ENCODE measurements at regions not wholly inside any gene's neighbourhood (a gene's known extent, or its start where the extent isn't known, plus 50 kb on each side); places are given as distances from the start of the nearest gene placed in this dataset.

GRCh38 chr3:178381555-178381954, 154.7 kb upstream of the KCNMB2 start:
- H3K9me2 ChIP-seq (replicated peaks; ENCODE audit: low read depth, low read length) = no peaks in the 10 kb centered on the region
- no peaks in the 10 kb centered on the region for H3K36me3 ChIP-seq (ENCODE audit: insufficient read depth, low read length)
- TF ChIP-seq EZH2phosphoT487 (IDR thresholded peaks at IDR 0.05; ENCODE audit: borderline replicate concordance) = no peak
- TF ChIP-seq, protein P1, sequence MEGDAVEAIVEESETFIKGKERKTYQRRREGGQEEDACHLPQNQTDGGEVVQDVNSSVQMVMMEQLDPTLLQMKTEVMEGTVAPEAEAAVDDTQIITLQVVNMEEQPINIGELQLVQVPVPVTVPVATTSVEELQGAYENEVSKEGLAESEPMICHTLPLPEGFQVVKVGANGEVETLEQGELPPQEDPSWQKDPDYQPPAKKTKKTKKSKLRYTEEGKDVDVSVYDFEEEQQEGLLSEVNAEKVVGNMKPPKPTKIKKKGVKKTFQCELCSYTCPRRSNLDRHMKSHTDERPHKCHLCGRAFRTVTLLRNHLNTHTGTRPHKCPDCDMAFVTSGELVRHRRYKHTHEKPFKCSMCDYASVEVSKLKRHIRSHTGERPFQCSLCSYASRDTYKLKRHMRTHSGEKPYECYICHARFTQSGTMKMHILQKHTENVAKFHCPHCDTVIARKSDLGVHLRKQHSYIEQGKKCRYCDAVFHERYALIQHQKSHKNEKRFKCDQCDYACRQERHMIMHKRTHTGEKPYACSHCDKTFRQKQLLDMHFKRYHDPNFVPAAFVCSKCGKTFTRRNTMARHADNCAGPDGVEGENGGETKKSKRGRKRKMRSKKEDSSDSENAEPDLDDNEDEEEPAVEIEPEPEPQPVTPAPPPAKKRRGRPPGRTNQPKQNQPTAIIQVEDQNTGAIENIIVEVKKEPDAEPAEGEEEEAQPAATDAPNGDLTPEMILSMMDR (conservative IDR thresholded peaks at IDR 0.05; ENCODE audit: low read length) = no peak
- H4K20me1 ChIP-seq (ENCODE audit: insufficient read depth, low read length, poor library complexity, severe bottlenecking) = no peaks in the 10 kb centered on the region
- no peak overlapping the region for H2AFZ ChIP-seq (ENCODE audit: low read length)
- no peak overlapping the region for H3K4me2 ChIP-seq (ENCODE audit: low read depth, low read length, poor library complexity, severe bottlenecking)
- no peak overlapping the region for H3K9ac ChIP-seq (ENCODE audit: low read depth, low read length, poor library complexity, severe bottlenecking)
- no peaks in the 10 kb centered on the region for H3K79me2 ChIP-seq (ENCODE audit: insufficient read depth, low read length)
- H3K4me1 ChIP-seq (ENCODE audit: insufficient read depth, low read length, poor library complexity, severe bottlenecking) = peaks cover 5% of the 10 kb centered on the region
- no peaks in the 10 kb centered on the region for H3K9me3 ChIP-seq (ENCODE audit: insufficient read depth, low read depth, low read length)
- no peak overlapping the region for H3K4me3 ChIP-seq (ENCODE audit: low read length, poor library complexity, severe bottlenecking)
- no peaks in the 10 kb centered on the region for H3F3A ChIP-seq (ENCODE audit: low read depth)
- H3K27me3 ChIP-seq (ENCODE audit: insufficient read depth, low read length, poor library complexity, severe bottlenecking) = no peaks in the 10 kb centered on the region

DNA sequence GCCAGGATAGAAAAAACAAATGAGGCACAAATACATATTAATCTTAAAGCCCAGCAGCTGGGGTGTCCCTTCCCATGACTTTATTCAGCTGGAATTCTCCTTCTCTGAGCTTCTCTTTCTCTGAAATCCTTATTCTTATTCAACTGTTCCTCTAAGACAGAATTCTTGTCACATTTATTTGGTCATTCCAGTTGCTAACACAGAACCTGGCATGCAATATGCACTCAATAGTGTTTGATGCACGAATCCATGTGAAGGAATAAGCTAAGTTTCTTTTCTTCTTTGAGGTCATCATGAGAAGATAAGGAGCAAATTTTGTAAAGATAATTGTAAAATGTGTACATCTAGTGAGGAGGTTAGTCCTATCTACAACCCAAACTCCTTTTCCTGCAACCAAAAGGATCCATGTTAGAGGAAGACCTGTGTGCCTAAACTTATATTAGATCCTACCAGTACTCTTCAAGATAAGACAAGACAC, 154.2 kb upstream of the KCNMB2 start:
- Histone ChIP-seq H3K4me3 (ENCODE audit: low read length, poor library complexity, severe bottlenecking) (no peak overlapping the region), H3K9me2 (replicated peaks; ENCODE audit: low read depth, low read length) (no peaks in the 10 kb centered on the region), H3K4me1 (ENCODE audit: insufficient read depth, low read length, poor library complexity, severe bottlenecking) (peaks cover 5% of the 10 kb centered on the region), H2AFZ (ENCODE audit: low read length) (no peak overlapping the region), H3K27me3 (ENCODE audit: insufficient read depth, low read length, poor library complexity, severe bottlenecking) (no peaks in the 10 kb centered on the region), H3K79me2 (ENCODE audit: insufficient read depth, low read length) (no peaks in the 10 kb centered on the region), H3K36me3 (ENCODE audit: insufficient read depth, low read length) (no peaks in the 10 kb centered on the region), H3K9me3 (ENCODE audit: insufficient read depth, low read depth, low read length) (no peaks in the 10 kb centered on the region), H3K9ac (ENCODE audit: low read depth, low read length, poor library complexity, severe bottlenecking) (no peak overlapping the region), H4K20me1 (ENCODE audit: insufficient read depth, low read length, poor library complexity, severe bottlenecking) (no peaks in the 10 kb centered on the region), H3K4me2 (ENCODE audit: low read depth, low read length, poor library complexity, severe bottlenecking) (no peak overlapping the region), H3F3A (ENCODE audit: low read depth) (no peaks in the 10 kb centered on the region)
- no peak for TF ChIP-seq EZH2phosphoT487 (IDR thresholded peaks at IDR 0.05; ENCODE audit: borderline replicate concordance)
- TF ChIP-seq, protein P1 (conservative IDR thresholded peaks at IDR 0.05; ENCODE audit: low read length) = no peak

DNA sequence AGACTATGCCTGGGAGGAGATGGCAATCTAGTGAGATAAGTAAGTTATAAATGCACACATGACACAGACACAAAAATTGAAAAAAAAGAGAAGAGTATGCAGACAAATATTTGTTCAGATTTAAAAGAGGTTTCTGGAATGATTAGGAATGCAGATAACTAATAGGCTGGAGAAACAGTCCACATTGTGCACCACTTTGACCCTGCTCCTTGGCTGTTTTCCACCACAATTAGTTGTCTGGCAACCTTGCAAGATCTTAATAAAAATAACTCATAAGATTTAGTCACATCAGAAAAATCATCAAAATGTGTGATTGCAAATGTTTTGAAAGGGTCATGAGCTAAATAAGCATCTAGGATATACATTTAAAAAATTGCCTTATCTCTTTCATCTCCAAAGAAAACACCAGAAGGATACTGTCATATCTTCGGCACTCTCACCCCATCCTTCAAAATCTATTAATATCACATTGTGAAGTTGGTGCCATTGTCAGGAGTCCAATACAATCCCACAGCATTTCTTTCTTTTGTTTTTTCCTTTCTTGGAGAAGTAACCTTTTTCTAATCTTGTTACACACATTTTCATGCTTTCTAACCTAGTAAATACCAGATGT, 153.7 kb upstream of the KCNMB2 start:
- TF ChIP-seq, protein P1 (conservative IDR thresholded peaks at IDR 0.05; ENCODE audit: low read length) = no peak
- no peak for TF ChIP-seq EZH2phosphoT487 (IDR thresholded peaks at IDR 0.05; ENCODE audit: borderline replicate concordance)
- H3F3A ChIP-seq (ENCODE audit: low read depth) = no peaks in the 10 kb centered on the region
- H4K20me1 ChIP-seq (ENCODE audit: insufficient read depth, low read length, poor library complexity, severe bottlenecking) = no peaks in the 10 kb centered on the region
- H3K4me3 ChIP-seq (ENCODE audit: low read length, poor library complexity, severe bottlenecking) = no peak overlapping the region
- no peak overlapping the region for H2AFZ ChIP-seq (ENCODE audit: low read length)
- no peaks in the 10 kb centered on the region for H3K36me3 ChIP-seq (ENCODE audit: insufficient read depth, low read length)
- no peaks in the 10 kb centered on the region for H3K27me3 ChIP-seq (ENCODE audit: insufficient read depth, low read length, poor library complexity, severe bottlenecking)
- H3K79me2 ChIP-seq (ENCODE audit: insufficient read depth, low read length) = no peaks in the 10 kb centered on the region
- H3K9me2 ChIP-seq (replicated peaks; ENCODE audit: low read depth, low read length) = no peaks in the 10 kb centered on the region
- no peak overlapping the region for H3K4me2 ChIP-seq (ENCODE audit: low read depth, low read length, poor library complexity, severe bottlenecking)
- peaks cover 5% of the 10 kb centered on the region for H3K4me1 ChIP-seq (ENCODE audit: insufficient read depth, low read length, poor library complexity, severe bottlenecking)
- no peak overlapping the region for H3K9ac ChIP-seq (ENCODE audit: low read depth, low read length, poor library complexity, severe bottlenecking)
- H3K9me3 ChIP-seq (ENCODE audit: insufficient read depth, low read depth, low read length) = no peaks in the 10 kb centered on the region

All from Loucy (cell line).